ENCODE measurements at regions not wholly inside any gene's neighbourhood (a gene's known extent, or its start where the extent isn't known, plus 50 kb on each side); places are given as distances from the start of the nearest gene placed in this dataset.

- ChIA-PET SMC1A (ENCODE audit: uncharacterized antibody, unreplicated experiment) (no interaction called here), CTCF (no interaction called here), RAD21 (ENCODE audit: unreplicated experiment) (no interaction called here), POLR2A (no interaction called here)
- no peaks in the 10 kb centered on the region for H3K9me3 ChIP-seq (replicated peaks; ENCODE audit: control insufficient read depth, insufficient read depth, low read length)
- no peak overlapping the region for H3K4me3 ChIP-seq
- FAIRE-seq = no peak
- no peak overlapping the region for H3K9ac ChIP-seq (ENCODE audit: control insufficient read depth, insufficient read depth, low read length)
- TF ChIP-seq CHD2 (IDR thresholded peaks at IDR 0.05; ENCODE audit: borderline replicate concordance, low read depth, low read length) (no peak), TCF12 (IDR thresholded peaks at IDR 0.05; ENCODE audit: low read depth, low read length) (no peak), YY1 (IDR thresholded peaks at IDR 0.05; ENCODE audit: low read depth, low read length) (no peak), NR2F1 (conservative IDR thresholded peaks at IDR 0.05) (no peak)
- H3K4me2 ChIP-seq (ENCODE audit: control insufficient read depth, insufficient read depth) = no peak overlapping the region
- in situ Hi-C loops (cut with MboI) = no loop called here
- H4K20me1 ChIP-seq (ENCODE audit: control insufficient read depth, insufficient read depth) = no peaks in the 10 kb centered on the region
- WGBS (ENCODE audit: insufficient coverage, insufficient replicate concordance, low lambda C conversion rate, missing lambda C conversion rate) = 31% methylated on average over 8 of the region's 8 CpGs
- H3K36me3 ChIP-seq (ENCODE audit: control insufficient read depth in 2 of 2, insufficient read depth in 2 of 2, low read length in 1 of 2) = no peaks in the 10 kb centered on the region
- intact Hi-C loops (cut with micrococcal nuclease; ENCODE audit: unreplicated experiment) = no loop called here
- DNase-seq (ENCODE audit: low read depth, low spot score) = no peak
- BruUV-seq (replicated peaks) = no TSS peak
- H2AFZ ChIP-seq (ENCODE audit: control insufficient read depth, low read depth, low read length) = no peak overlapping the region
- no peaks in the 10 kb centered on the region for H3K79me2 ChIP-seq (ENCODE audit: control insufficient read depth, insufficient read depth, low read length)
- no peak overlapping the region for H3K27ac ChIP-seq (ENCODE audit: control insufficient read depth, insufficient read depth)
- H3K27me3 ChIP-seq (replicated peaks in 1 of 2; ENCODE audit: control insufficient read depth in 2 of 2, insufficient read depth in 2 of 2, low read length in 1 of 2) = 0 out of 4 replicates have a peak, but pooled peaks cover 0 to 2% of the 10 kb centered on the region in 2 experiments
- no peaks in the 10 kb centered on the region for H3K4me1 ChIP-seq (ENCODE audit: control insufficient read depth, insufficient read depth, low read length)
- no peak for ATAC-seq
Observed at GRCh38 chr3:13245615-13245978, 172.4 kb upstream of the IQSEC1 start.

GRCh38 chr3:13243586-13243985, 170.4 kb upstream of the IQSEC1 start:
- intact Hi-C loops (cut with micrococcal nuclease; ENCODE audit: unreplicated experiment) (no loop called here), in situ Hi-C loops (cut with MboI) (no loop called here)
- 51% methylated on average over 9 of the region's 9 CpGs for WGBS (ENCODE audit: insufficient coverage, insufficient replicate concordance, low lambda C conversion rate, missing lambda C conversion rate)
- ChIA-PET CTCF (interaction anchor here (1.0 kb wide), 1 partner anchor 13 kb away, joined by 4 read pairs; no protein-coding TSS in a partner anchor), RAD21 (ENCODE audit: unreplicated experiment) (interaction anchor here (1.1 to 1.4 kb wide), 2 partner anchors 10 to 14 kb away, joined by 3 to 4 read pairs; no protein-coding TSS in a partner anchor), POLR2A (no interaction called here), SMC1A (ENCODE audit: uncharacterized antibody, unreplicated experiment) (no interaction called here)
- DNase-seq (ENCODE audit: low read depth, low spot score) = no peak
- Histone ChIP-seq H3K36me3 (ENCODE audit: control insufficient read depth in 2 of 2, insufficient read depth in 2 of 2, low read length in 1 of 2) (no peaks in the 10 kb centered on the region), H3K27me3 (replicated peaks in 1 of 2; ENCODE audit: control insufficient read depth in 2 of 2, insufficient read depth in 2 of 2, low read length in 1 of 2) (0 out of 4 replicates have a peak, but pooled peaks cover 0 to 2% of the 10 kb centered on the region in 2 experiments), H3K9me3 (replicated peaks; ENCODE audit: control insufficient read depth, insufficient read depth, low read length) (no peaks in the 10 kb centered on the region), H3K4me3 (no peak overlapping the region), H2AFZ (ENCODE audit: control insufficient read depth, low read depth, low read length) (no peak overlapping the region), H3K27ac (ENCODE audit: control insufficient read depth, insufficient read depth) (no peak overlapping the region), H3K79me2 (ENCODE audit: control insufficient read depth, insufficient read depth, low read length) (no peaks in the 10 kb centered on the region), H3K9ac (ENCODE audit: control insufficient read depth, insufficient read depth, low read length) (no peak overlapping the region), H4K20me1 (ENCODE audit: control insufficient read depth, insufficient read depth) (no peaks in the 10 kb centered on the region), H3K4me2 (ENCODE audit: control insufficient read depth, insufficient read depth) (no peak overlapping the region), H3K4me1 (ENCODE audit: control insufficient read depth, insufficient read depth, low read length) (no peaks in the 10 kb centered on the region)
- no peak for FAIRE-seq
- ATAC-seq = no peak
- no TSS peak for BruUV-seq (replicated peaks)
- TF ChIP-seq E2F4 (IDR thresholded peaks at IDR 0.05; ENCODE audit: low read depth, low read length) (no peak), MTA3 (IDR thresholded peaks at IDR 0.05; ENCODE audit: borderline replicate concordance, low read length) (no peak), IRF4 (IDR thresholded peaks at IDR 0.05; ENCODE audit: low read depth, low read length) (no peak), NR2C1 (IDR thresholded peaks at IDR 0.05) (no peak), KDM1A (IDR thresholded peaks at IDR 0.05; ENCODE audit: borderline replicate concordance) (no peak), TCF3 (IDR thresholded peaks at IDR 0.05; ENCODE audit: borderline replicate concordance, insufficient read depth, low read depth, low read length) (no peak), RFX5 (IDR thresholded peaks at IDR 0.05; ENCODE audit: low read depth, low read length) (no peak), CHD4 (IDR thresholded peaks at IDR 0.05) (no peak), HSF1 (IDR thresholded peaks at IDR 0.05; ENCODE audit: low read depth, low read length) (no peak), ZBTB4 (CRISPR knock-in tag; IDR thresholded peaks at IDR 0.05) (no peak), TCF12 (IDR thresholded peaks at IDR 0.05; ENCODE audit: low read depth, low read length) (no peak)
